ENCODE measurements at regions not wholly inside any gene's neighbourhood (a gene's known extent, or its start where the extent isn't known, plus 50 kb on each side); places are given as distances from the start of the nearest gene placed in this dataset.
"Not testable (repeated sequence)": the region's sequence is repeated elsewhere in the genome, so short reads cannot be mapped to it uniquely, and the experiment has no call there.

GRCh38 chr18:66872277-66872676, 268.4 kb upstream of the CDH19 start:
- no peak for DNase-seq (ENCODE audit: low spot score)

- no peak for DNase-seq (ENCODE audit: low spot score)
Measured at GRCh38 chr18:66867653-66868052, 263.8 kb upstream of the CDH19 start.

DNA sequence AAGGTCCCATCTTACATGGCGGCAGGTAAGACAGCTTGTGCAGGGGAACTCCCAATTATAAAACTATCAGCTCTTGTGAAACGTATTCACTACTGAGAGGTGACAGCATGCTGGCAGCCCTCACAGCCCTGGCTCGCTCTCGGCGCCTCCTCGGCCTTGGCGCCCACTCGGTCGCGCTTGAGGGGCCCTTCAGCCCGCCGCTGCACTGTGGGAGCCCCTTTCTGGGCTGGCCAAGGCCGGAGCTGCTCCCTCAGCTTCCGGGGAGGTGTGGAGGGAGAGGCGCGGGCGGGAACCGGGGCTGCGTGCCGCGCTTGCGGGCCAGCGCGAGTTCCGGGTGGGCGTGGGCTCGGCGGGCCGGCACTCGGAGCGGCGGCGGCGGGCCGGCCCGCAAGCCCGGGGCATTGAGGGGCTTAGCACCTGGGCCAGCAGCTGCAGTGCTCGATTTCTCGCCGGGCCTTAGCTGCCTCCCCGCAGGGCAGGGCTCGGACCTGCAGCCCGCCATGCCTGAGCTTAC, 262.6 kb upstream of the CDH19 start:
- DNase-seq (ENCODE audit: low spot score): not testable (repeated sequence)

GRCh38 chr18:66838340-66838987, 234.6 kb upstream of the CDH19 start:
- no peak for DNase-seq (ENCODE audit: low spot score)

- DNase-seq (ENCODE audit: low spot score): no peak
Measured at GRCh38 chr18:66833646-66834045, 229.8 kb upstream of the CDH19 start.

DNA sequence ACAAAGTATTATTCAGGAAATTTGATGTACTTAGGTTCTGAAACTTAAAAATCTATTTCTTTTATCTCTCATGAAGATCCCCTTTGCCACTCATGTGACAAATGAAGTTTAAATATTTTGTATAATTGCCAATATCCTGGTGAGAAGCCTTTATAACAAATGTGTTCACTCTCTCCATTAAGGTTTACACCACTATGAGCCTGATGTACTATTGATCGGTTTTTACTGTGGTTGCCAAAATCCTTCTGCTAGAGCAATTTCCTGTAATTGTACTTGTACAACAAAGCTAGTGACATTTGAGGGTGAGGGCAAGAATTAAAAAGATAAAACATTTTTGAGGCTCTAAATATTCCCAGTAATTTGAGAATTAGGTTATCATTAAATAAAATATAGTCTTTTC, 222.3 kb upstream of the CDH19 start:
- no peak for DNase-seq (ENCODE audit: low spot score)

DNA sequence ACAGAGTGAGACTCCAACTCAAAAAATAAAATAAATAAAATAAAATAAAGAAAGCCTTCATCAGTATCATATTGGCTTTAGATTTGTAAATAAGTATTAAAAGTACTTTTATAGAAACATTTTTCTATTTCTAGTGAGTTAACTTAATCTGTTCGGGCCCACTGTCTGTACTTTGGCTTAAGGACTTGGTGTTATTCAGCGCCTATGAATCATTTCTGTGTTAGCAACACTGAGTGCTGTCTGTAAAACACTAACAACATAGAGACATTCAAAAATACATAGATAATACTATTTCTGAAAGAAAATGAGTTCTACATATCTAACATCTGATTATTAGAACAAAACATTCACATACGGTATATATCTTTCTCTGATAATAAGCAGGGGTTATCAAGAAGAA, 221.5 kb upstream of the CDH19 start:
- DNase-seq (ENCODE audit: low spot score): no peak

DNA sequence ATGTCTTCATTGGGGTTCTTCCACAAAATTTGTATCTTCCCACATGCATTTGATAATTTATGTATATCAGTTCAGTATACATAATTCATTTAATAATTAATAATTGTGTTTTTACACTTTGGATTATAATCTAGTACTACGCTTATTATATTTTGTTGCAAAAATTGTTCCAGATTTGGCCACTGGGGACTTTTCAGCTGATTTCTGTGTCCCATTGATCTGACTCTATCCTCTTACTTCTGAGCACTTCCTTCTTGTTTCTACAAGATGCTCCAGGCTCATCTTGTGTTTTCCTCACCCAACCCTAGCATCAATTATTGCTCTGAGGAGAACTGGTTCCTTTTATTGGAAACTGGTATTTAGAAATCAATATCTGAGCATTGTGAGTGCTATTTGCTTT, 215.3 kb upstream of the CDH19 start:
- DNase-seq (ENCODE audit: low spot score): no peak

DNA sequence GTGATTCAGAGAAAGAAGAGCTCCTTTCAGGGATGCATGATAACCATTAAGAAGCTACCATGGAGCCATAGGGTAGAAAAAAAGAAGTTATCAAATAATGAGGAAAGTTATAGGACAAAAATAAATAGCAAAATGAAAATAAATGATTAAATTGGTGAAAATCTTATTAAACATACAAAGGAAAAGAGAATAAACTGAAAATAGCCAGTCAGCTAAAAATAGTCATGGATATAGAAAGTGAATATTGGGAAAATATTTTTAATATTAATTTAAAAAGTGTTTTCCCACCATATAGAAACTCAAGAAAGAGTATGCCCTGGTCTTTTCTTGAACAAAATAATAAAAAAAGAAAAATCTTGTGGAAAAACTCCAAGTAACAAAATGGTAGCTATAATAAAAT, 209.2 kb upstream of the CDH19 start:
- no peak for DNase-seq (ENCODE audit: low spot score)

GRCh38 chr18:66795051-66795450, 191.2 kb upstream of the CDH19 start:
- no peak for DNase-seq (ENCODE audit: low spot score)

GRCh38 chr18:66792466-66792865, 188.6 kb upstream of the CDH19 start:
- no peak for DNase-seq (ENCODE audit: low spot score)

DNA sequence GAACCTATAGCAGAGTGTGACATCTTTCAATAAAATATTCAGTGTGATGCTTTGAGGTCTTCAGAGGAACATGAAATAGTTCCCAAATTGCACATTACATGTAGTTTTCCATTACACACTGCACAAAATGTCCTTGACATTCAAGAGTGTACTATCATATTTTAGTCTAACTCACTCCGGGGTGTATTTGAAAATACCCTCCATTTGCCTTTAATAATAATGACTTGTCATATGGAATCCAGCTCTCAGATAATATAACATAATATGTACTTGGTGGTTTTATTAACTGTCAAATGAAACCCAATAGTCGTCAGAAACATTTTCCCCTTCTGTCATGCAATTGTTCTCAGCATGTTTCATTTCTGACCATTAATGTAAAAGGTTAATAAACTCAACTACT, 176.7 kb upstream of the CDH19 start:
- no peak for DNase-seq (ENCODE audit: low spot score)

DNA sequence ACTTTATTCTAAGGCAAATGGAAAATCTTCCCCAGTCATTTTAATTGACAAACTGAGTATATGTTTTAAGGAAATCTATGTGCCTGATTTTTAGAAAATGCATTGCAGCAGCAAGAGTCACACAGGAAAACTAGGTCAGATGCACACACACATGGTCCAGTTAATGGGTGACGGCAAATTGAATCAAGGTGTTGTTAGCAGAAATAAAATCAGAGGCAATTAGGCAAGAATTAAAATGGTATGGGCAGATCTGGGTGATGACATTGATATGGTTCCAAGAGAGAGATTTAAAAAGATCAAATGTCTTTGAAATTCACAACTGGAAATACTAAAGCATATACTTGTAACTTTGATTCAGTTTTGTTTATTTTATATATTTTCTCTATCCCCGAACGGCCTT, 174.2 kb upstream of the CDH19 start:
- DNase-seq (ENCODE audit: low spot score): no peak

DNA sequence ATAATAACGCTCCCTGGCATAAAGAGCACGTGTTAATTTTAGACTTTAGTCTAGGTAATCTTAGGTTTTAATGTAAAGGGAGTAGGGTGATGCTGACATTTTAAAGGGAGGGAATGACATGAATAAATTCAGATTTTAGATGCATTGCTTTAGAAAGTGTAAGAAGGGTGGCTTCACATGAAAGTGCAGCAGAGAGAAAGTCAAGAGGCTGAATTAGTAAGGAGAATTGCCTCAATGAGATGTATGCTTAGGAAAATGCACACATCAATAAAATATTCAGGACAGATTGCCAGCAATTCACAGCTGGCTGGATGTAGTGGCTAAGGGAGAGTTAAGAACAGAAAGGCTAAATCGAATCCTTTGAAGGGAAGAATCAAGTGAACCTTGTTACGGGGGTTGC, 165.5 kb upstream of the CDH19 start:
- DNase-seq (ENCODE audit: low spot score): no peak

- no peak for DNase-seq (ENCODE audit: low spot score)
Measured at GRCh38 chr18:66764230-66764629, 160.3 kb upstream of the CDH19 start.

- DNase-seq (ENCODE audit: low spot score): no peak
Measured at GRCh38 chr18:66761166-66761565, 157.3 kb upstream of the CDH19 start.

- no peak for DNase-seq (ENCODE audit: low spot score)
Measured at GRCh38 chr18:66760559-66760958, 156.7 kb upstream of the CDH19 start.

- no peak for DNase-seq (ENCODE audit: low spot score)
Measured at GRCh38 chr18:66759050-66759828, 155.3 kb upstream of the CDH19 start.

DNA sequence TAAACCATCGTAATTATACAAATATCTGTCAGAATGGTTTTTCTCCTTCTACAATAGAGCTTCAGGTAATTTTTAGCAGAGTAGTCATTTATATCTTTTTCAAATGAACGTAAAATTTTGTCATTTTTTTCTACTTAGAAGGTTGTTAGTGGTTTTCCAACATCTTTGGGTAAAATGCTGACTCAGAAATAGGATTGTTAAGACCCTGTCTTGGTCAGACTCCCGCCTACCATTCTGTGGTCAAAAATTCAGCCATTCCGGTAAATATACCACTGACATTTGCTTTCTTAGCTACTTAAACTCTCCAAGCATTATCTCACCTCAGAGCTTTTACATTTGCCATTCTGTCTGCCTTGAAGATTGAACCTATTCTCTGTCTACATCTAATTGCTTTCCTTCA, 154.1 kb upstream of the CDH19 start:
- DNase-seq (ENCODE audit: low spot score): no peak

DNA sequence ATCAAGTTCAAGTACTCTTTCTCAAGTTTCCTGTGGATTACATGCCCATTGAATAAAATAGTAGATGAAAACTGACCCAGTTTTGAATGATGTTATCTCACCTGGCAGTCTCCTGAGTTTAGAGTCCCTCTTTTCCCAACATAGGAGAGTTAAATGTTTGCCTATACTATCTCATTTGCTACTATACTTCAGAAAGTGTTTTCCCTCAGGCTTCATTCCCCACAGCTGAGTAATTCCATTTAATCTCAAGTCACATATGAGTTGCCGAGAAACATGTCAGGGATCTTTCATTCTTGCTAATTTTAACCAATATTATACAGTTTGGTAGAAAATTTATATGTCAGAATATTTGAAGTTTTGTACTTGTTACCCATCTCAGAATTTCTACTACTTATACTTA, 150.4 kb upstream of the CDH19 start:
- no peak for DNase-seq (ENCODE audit: low spot score)

DNA sequence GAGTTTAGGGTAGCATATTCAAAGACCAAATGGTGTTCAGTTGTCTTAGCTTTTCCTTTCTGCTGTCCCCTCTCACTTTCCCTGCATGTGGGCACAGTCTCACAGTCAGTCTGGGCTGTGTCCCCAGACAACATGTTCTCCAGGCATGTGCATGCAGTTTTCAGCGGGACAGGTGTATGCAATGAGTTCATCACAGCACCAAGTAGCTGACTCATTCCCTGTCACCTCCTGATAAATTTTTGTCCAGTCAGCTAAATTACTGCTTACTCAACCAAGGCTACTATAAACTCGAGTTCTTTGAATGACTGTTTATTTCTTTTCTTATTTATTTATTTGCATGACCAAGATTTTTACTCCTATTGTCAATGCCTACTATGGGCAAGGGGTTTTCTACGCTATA, 148.8 kb upstream of the CDH19 start:
- no peak for DNase-seq (ENCODE audit: low spot score)

DNA sequence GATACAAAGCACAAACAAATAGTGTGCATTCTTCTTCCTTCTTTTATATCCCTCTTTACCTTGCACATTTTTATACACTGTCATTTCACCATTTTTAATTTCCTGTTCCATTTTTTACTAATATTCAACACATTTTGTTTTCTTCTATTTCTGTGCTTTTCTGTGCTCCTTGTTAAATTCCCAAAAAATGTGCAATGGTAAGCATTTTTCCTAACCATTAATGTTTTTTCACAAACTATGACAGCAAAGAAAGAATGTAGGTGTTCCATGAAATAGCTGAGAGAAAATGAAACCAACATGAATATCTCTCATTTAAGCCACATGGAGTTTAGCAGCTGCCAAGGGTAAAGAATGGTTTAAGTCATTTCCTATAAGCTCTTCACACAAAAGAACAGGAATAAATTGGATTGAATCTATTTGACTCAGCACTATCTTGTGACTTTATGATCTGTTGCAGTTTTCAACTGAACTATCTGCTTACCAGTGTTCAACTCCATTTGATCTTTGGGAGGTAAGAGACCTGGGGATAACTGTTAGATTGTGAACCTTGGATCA, 145.7 kb upstream of the CDH19 start:
- DNase-seq (ENCODE audit: low spot score): no peak

DNA sequence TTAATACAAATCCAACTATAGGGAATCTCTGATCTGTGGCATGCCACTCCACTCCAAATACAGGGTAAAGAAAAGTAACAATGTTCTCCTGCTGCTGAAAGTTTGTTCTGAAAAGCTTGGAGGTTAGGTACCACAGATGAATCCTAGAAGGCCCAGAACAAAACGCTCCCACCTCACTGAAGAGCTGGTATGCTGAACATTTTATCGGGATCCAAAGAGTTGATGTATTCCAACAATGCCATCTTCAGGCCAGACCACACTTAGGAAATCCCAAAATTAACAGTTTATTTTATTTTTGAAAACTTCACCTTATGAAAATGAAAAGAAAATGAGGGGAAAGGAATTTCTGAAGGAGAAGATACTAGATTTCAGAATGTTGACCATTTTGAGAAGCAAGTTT, 145.1 kb upstream of the CDH19 start:
- DNase-seq (ENCODE audit: low spot score): no peak
